ENCODE measurements at regions not wholly inside any gene's neighbourhood (a gene's known extent, or its start where the extent isn't known, plus 50 kb on each side); places are given as distances from the start of the nearest gene placed in this dataset.

- TF ChIP-seq GTF2F1 (IDR thresholded peaks at IDR 0.05; ENCODE audit: borderline replicate concordance, low read depth, low read length) (no peak), SRF (IDR thresholded peaks at IDR 0.05; ENCODE audit: low read depth, low read length) (no peak), SUZ12 (IDR thresholded peaks at IDR 0.05; ENCODE audit: low read length) (no peak), KDM4A (IDR thresholded peaks at IDR 0.05; ENCODE audit: low read depth, low read length, severe bottlenecking) (no peak)
Measured at GRCh38 chr7:86534641-86535040, 109.1 kb upstream of the GRM3 start (continued).

Measured in H1 (cell line).